Adrenal gland (tissue), 9 donors: ENCODE measurements at regions not wholly inside any gene's neighbourhood (a gene's known extent, or its start where the extent isn't known, plus 50 kb on each side); places are given as distances from the start of the nearest gene placed in this dataset.

Experiments used
- DNase-seq, 7 donors: peaks; one replicate each; pipeline ENCODE4 v3.0.0-alpha.2; 2019 to 2020
- H3K27ac ChIP-seq, 5 donors: fragments of 200-600 bp; sonication (generic) in 4 of 5; 1 replicate in 3 of 5; 2 replicates in 2 of 5; pipeline versions ENCODE4 v1.5.1 to v1.8.0; 2016 to 2020; ENCODE audit warnings: mild to moderate bottlenecking in 1 of 5
- H3K27me3 ChIP-seq: fragments of 200-600 bp; 2 replicates; pipeline ENCODE4 v1.8.0; 2021
- H3K36me3 ChIP-seq, 2 donors: fragments of 200-600 bp; replicated peaks in 1 of 2; 1 replicate in 1 of 2; 2 replicates in 1 of 2; pipeline versions ENCODE4 v1.5.1 to v1.8.0; 2018 to 2022
- H3K4me1 ChIP-seq, 2 donors: fragments of 200-600 bp; replicated peaks in 1 of 2; 1 replicate in 1 of 2; 2 replicates in 1 of 2; pipeline versions ENCODE4 v1.5.1 to v1.8.0; 2018 to 2021
- H3K4me3 ChIP-seq, 4 donors: fragments of 200-600 bp; sonication (generic) in 3 of 4; one replicate each; pipeline ENCODE4 v1.5.1; 2016 to 2018
- H3K9me3 ChIP-seq, 3 donors: fragments of 200-600 bp; sonication (generic) in 1 of 3; replicated peaks in 1 of 3; 1 replicate in 2 of 3; 2 replicates in 1 of 3; pipeline versions ENCODE4 v1.5.1 to v1.8.0; 2016 to 2021
- POLR2A ChIP-seq, 2 donors: fragments of 450-650 bp; IDR thresholded peaks; one replicate each; pipeline ENCODE4 v1.6.1; 2017; ENCODE audit warnings: antibody characterized with exemption in 2 of 2, mild to moderate bottlenecking in 2 of 2, moderate library complexity in 1 of 2
- WGBS, 4 donors: extraction: QIAGEN DNeasy Blood & Tissue Kit in 2 of 4; methylation state at CpG; one replicate each; pipeline versions ENCODE4 v1.1.5 to v1.1.7; 2013 to 2017; 5-methylcytosine and 5-hydroxymethylcytosine counted together
- intact Hi-C, 2 donors: fragments of 100-400 bp; cut with DNase I; formaldehyde crosslinking; loops; one replicate each; pipeline versions ENCODE4 v1.14.1 to v1.15.0; 2022 to 2023
- TF ChIP-seq, protein P1 (sequence below), 6 experiments: fragments of 450-650 bp in 4 of 6; fragments of 200-600 bp in 2 of 6; sonication (generic) in 1 of 6; IDR thresholded peaks; 1 replicate in 5 of 6; 2 replicates in 1 of 6; pipeline versions ENCODE4 v1.5.1 to v1.8.0; 2016 to 2021; ENCODE audit warnings: antibody characterized with exemption in 6 of 6, mild to moderate bottlenecking in 2 of 6, moderate library complexity in 1 of 6
- donor health status: healthy with polysubstance abuse.
- donor health status: Bipolar disorder and iron deficiency.
- donor health status: DM: yes; HTN: yes; CAD: no.
- donor health status: DM: no; HTN: no; CAD: no.
- donor health status: DM: no; HTN: no; CAD: no.

DNA sequence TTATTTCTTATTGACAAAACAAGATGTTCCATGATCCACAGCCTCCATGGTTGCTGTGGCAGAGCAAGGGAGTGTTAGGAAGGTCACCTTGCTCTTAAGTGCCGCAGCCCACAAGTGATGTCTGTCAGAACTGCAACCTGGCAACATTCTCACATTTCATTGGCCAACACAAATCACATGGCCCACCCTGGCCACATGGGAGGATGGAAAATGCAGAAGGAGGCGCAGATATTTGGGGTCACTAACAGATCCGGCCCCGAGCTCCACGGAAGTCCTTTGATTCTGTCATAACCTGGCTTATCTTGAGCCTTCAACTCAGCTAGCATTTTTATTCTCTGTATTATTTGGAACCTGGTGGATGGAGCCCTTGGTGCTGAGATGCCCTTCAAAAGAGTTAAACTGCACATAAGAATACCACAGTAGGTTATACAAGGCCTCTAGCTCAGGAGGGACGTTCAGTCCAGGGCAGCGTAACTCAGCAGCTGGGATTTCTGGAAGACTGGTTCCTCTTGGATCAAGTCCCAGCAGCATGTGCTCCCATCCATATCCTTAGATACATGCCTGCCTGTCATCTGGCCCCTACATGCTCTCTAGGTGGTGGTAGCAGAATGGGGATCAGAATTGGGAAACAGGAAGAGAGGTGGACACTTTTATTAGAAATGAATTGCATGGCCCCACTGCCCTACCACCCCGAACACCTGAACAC lies 508.1 kb downstream of the HAPSTR1 start:
- DNase-seq, result no peak
- no peaks in the 10 kb centered on the region for H3K36me3 ChIP-seq
- no peak for TF ChIP-seq POLR2A (IDR thresholded peaks at IDR 0.05)
- TF ChIP-seq, protein P1, sequence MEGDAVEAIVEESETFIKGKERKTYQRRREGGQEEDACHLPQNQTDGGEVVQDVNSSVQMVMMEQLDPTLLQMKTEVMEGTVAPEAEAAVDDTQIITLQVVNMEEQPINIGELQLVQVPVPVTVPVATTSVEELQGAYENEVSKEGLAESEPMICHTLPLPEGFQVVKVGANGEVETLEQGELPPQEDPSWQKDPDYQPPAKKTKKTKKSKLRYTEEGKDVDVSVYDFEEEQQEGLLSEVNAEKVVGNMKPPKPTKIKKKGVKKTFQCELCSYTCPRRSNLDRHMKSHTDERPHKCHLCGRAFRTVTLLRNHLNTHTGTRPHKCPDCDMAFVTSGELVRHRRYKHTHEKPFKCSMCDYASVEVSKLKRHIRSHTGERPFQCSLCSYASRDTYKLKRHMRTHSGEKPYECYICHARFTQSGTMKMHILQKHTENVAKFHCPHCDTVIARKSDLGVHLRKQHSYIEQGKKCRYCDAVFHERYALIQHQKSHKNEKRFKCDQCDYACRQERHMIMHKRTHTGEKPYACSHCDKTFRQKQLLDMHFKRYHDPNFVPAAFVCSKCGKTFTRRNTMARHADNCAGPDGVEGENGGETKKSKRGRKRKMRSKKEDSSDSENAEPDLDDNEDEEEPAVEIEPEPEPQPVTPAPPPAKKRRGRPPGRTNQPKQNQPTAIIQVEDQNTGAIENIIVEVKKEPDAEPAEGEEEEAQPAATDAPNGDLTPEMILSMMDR (IDR thresholded peaks at IDR 0.05), result no peak
- intact Hi-C loops, result no loop called here
- no peaks in the 10 kb centered on the region for H3K9me3 ChIP-seq
- H3K4me3 ChIP-seq, result no peak overlapping the region
- 86 to 92% (median 91%) methylated on average over 8 of the region's 8 CpGs for WGBS, 4 donors
- H3K27ac ChIP-seq, result no peak overlapping the region
- H3K27me3 ChIP-seq, result no peaks in the 10 kb centered on the region
- no peaks in the 10 kb centered on the region for H3K4me1 ChIP-seq

DNA sequence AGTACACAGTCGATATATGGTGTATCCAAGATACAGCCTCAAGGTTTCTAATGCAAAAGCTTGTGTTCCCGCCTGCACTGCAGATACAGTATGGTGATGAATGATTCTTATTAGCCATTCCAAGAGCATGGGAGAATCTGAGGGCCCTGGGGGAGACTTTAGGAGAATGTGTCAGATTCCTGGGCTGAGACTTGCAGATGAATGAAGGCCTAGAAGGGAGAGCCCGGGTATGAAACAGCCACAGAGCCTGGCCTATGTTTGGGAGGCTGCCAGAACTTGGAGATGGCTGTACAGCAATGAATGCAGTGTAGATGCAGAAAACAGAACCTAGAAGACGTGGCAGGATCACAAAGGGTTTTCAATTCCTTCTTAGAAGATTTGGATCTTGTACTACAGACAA lies 510.7 kb downstream of the HAPSTR1 start:
- H3K4me3 ChIP-seq, result no peak overlapping the region
- H3K27me3 ChIP-seq, result no peaks in the 10 kb centered on the region
- no peak for DNase-seq
- H3K27ac ChIP-seq, result no peak overlapping the region
- no peaks in the 10 kb centered on the region for H3K9me3 ChIP-seq
- H3K4me1 ChIP-seq, result no peaks in the 10 kb centered on the region
- no peaks in the 10 kb centered on the region for H3K36me3 ChIP-seq
- WGBS, 4 donors, result 66 to 72% (median 71%) methylated on average over 4 of the region's 4 CpGs
- intact Hi-C loops, result no loop called here
- no peak for TF ChIP-seq POLR2A (IDR thresholded peaks at IDR 0.05)
- TF ChIP-seq, protein P1 (IDR thresholded peaks at IDR 0.05), result no peak

DNA sequence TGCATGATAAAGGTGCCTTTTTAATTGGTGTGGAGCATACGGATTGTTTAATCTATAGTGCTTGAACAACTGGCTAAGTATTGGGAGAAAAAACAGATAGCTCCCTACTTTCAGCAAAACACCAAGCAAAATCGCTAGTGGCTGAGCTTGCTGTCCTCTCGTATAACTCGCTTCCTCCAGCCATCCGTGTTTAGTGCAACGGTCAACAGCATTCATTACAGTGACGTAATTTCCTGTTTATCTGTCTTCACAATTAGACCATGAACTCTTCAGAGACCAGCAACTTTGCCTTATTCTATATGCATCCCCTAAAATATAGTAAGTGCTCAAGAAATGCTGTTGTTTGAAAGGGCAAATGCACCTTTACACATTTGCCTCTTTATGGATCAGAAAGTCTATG lies 511.9 kb downstream of the HAPSTR1 start:
- intact Hi-C loops, result no loop called here
- no peaks in the 10 kb centered on the region for H3K27me3 ChIP-seq
- 56 to 69% (median 62%) methylated on average over 7 of the region's 7 CpGs for WGBS, 4 donors
- DNase-seq, result no peak
- no peak overlapping the region for H3K27ac ChIP-seq
- no peaks in the 10 kb centered on the region for H3K4me1 ChIP-seq
- H3K36me3 ChIP-seq, result no peaks in the 10 kb centered on the region
- no peak for TF ChIP-seq POLR2A (IDR thresholded peaks at IDR 0.05)
- TF ChIP-seq, protein P1 (IDR thresholded peaks at IDR 0.05), result no peak
- no peaks in the 10 kb centered on the region for H3K9me3 ChIP-seq
- H3K4me3 ChIP-seq, result no peak overlapping the region

DNA sequence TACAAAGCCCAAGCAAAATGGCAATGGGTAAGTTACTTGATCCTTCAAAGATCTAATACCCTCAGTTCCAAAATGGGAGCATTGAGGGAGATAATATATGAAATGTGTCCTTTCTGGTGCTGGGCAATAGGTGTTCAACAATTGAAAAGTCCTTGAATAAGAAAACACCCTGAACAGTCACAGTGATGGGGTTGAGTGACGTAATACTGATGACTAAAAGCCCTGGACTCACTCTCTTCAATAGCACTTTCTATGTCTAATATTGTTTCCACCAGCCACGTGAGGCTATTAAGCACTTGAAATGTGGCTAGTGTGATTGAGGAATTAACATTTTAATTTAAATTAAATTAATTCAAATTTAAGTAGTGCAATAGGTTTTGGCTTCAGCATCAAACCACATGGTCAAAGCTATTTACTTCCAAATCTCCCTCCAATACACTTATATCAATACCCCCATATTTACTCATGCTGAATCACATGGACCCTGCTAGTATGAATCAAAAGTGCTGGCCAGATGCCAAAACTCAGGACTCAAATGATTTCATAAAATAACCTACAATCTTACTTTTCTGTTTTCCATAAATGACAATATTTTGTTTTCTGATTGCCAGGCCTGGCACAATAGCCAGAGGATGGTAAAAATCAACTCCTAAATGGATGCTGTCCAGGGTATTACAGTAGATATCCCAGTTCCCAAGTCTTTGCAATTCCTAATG lies 516.2 kb downstream of the HAPSTR1 start:
- TF ChIP-seq, protein P1 (IDR thresholded peaks at IDR 0.05), result no peak
- no peak for DNase-seq
- Histone ChIP-seq H3K27me3 (no peaks in the 10 kb centered on the region), H3K9me3 (no peaks in the 10 kb centered on the region), H3K4me3 (no peak overlapping the region), H3K36me3 (no peaks in the 10 kb centered on the region), H3K27ac (no peak overlapping the region), H3K4me1 (no peaks in the 10 kb centered on the region)
- 55 to 82% (median 63%) methylated on average over 2 of the region's 2 CpGs for WGBS, 4 donors
- intact Hi-C loops, result no loop called here
